ENCODE measurements at regions not wholly inside any gene's neighbourhood (a gene's known extent, or its start where the extent isn't known, plus 50 kb on each side); places are given as distances from the start of the nearest gene placed in this dataset.

DNA sequence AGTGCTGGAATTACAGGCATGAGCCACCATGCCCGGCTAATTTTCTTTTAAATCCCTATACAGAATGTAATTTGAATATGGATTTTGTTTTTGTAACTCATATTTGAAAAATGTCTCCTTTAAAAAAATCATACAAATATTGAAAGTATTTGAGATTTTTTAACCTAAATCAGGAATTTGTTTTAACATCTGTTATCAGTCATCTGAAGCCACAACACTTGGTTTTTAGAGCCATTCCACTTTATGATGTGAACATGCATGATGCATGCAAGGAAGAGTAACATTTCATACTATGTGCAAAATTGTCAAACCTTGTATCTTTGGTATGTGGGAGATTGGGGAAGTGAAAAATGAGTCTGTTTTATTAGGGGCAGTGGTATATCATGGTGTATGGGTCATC is 124.5 kb upstream of the AHI1 start:
- Histone ChIP-seq H3K4me1 (ENCODE audit: control insufficient read depth, insufficient read depth, low read length) (no peaks in the 10 kb centered on the region), H3K9me3 (ENCODE audit: control insufficient read depth, insufficient read depth, low read depth, low read length) (no peaks in the 10 kb centered on the region), H3K36me3 (ENCODE audit: control insufficient read depth in 2 of 2, insufficient read depth in 1 of 2, low read length in 2 of 2) (no peaks in the 10 kb centered on the region), H3K4me3 (ENCODE audit: low read depth, low read length) (no peak overlapping the region), H3K27ac (ENCODE audit: extremely low read depth, low read depth, low read length) (no peak overlapping the region)
- POLR2A ChIA-PET, result no interaction called here
- CTCF ChIA-PET, result interaction anchor here (0.7 kb wide), 1 partner anchor 86 kb away, joined by 5 read pairs; no protein-coding TSS in a partner anchor
- TF ChIP-seq, protein P1, sequence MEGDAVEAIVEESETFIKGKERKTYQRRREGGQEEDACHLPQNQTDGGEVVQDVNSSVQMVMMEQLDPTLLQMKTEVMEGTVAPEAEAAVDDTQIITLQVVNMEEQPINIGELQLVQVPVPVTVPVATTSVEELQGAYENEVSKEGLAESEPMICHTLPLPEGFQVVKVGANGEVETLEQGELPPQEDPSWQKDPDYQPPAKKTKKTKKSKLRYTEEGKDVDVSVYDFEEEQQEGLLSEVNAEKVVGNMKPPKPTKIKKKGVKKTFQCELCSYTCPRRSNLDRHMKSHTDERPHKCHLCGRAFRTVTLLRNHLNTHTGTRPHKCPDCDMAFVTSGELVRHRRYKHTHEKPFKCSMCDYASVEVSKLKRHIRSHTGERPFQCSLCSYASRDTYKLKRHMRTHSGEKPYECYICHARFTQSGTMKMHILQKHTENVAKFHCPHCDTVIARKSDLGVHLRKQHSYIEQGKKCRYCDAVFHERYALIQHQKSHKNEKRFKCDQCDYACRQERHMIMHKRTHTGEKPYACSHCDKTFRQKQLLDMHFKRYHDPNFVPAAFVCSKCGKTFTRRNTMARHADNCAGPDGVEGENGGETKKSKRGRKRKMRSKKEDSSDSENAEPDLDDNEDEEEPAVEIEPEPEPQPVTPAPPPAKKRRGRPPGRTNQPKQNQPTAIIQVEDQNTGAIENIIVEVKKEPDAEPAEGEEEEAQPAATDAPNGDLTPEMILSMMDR (tag by site-specific recombination; IDR thresholded peaks at IDR 0.05), result no peak
- TF ChIP-seq GFI1B (tag by site-specific recombination; IDR thresholded peaks at IDR 0.05), result no peak
- TF ChIP-seq YY1 (tag by site-specific recombination; IDR thresholded peaks at IDR 0.05), result no peak
- TF ChIP-seq ZNF623 (tag by site-specific recombination; IDR thresholded peaks at IDR 0.05), result no peak
- no peak for TF ChIP-seq ZNF48 (tag by site-specific recombination; IDR thresholded peaks at IDR 0.05)
- TF ChIP-seq ZNF426 (tag by site-specific recombination; IDR thresholded peaks at IDR 0.05), result no peak
- TF ChIP-seq, protein P2, sequence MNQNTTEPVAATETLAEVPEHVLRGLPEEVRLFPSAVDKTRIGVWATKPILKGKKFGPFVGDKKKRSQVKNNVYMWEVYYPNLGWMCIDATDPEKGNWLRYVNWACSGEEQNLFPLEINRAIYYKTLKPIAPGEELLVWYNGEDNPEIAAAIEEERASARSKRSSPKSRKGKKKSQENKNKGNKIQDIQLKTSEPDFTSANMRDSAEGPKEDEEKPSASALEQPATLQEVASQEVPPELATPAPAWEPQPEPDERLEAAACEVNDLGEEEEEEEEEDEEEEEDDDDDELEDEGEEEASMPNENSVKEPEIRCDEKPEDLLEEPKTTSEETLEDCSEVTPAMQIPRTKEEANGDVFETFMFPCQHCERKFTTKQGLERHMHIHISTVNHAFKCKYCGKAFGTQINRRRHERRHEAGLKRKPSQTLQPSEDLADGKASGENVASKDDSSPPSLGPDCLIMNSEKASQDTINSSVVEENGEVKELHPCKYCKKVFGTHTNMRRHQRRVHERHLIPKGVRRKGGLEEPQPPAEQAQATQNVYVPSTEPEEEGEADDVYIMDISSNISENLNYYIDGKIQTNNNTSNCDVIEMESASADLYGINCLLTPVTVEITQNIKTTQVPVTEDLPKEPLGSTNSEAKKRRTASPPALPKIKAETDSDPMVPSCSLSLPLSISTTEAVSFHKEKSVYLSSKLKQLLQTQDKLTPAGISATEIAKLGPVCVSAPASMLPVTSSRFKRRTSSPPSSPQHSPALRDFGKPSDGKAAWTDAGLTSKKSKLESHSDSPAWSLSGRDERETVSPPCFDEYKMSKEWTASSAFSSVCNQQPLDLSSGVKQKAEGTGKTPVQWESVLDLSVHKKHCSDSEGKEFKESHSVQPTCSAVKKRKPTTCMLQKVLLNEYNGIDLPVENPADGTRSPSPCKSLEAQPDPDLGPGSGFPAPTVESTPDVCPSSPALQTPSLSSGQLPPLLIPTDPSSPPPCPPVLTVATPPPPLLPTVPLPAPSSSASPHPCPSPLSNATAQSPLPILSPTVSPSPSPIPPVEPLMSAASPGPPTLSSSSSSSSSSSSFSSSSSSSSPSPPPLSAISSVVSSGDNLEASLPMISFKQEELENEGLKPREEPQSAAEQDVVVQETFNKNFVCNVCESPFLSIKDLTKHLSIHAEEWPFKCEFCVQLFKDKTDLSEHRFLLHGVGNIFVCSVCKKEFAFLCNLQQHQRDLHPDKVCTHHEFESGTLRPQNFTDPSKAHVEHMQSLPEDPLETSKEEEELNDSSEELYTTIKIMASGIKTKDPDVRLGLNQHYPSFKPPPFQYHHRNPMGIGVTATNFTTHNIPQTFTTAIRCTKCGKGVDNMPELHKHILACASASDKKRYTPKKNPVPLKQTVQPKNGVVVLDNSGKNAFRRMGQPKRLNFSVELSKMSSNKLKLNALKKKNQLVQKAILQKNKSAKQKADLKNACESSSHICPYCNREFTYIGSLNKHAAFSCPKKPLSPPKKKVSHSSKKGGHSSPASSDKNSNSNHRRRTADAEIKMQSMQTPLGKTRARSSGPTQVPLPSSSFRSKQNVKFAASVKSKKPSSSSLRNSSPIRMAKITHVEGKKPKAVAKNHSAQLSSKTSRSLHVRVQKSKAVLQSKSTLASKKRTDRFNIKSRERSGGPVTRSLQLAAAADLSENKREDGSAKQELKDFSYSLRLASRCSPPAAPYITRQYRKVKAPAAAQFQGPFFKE (tag by site-specific recombination; IDR thresholded peaks at IDR 0.05; ENCODE audit: borderline replicate concordance), result no peak
- TF ChIP-seq ZNF654 (tag by site-specific recombination; IDR thresholded peaks at IDR 0.05; ENCODE audit: low read depth), result no peak
- no peak for TF ChIP-seq ZNF248 (tag by site-specific recombination; IDR thresholded peaks at IDR 0.05)
- TF ChIP-seq ZNF600 (tag by site-specific recombination; IDR thresholded peaks at IDR 0.05), result no peak
- no peak for TF ChIP-seq ZNF560 (tag by site-specific recombination; IDR thresholded peaks at IDR 0.05; ENCODE audit: borderline replicate concordance)
- TF ChIP-seq ZFHX2 (tag by site-specific recombination; conservative IDR thresholded peaks at IDR 0.05), result no peak
- no peak for TF ChIP-seq ZNF747 (tag by site-specific recombination; IDR thresholded peaks at IDR 0.05)
- TF ChIP-seq ZNF670 (tag by site-specific recombination; IDR thresholded peaks at IDR 0.05; ENCODE audit: low read depth), result no peak
- no peak for TF ChIP-seq SCRT2 (tag by site-specific recombination; IDR thresholded peaks at IDR 0.05)

DNA sequence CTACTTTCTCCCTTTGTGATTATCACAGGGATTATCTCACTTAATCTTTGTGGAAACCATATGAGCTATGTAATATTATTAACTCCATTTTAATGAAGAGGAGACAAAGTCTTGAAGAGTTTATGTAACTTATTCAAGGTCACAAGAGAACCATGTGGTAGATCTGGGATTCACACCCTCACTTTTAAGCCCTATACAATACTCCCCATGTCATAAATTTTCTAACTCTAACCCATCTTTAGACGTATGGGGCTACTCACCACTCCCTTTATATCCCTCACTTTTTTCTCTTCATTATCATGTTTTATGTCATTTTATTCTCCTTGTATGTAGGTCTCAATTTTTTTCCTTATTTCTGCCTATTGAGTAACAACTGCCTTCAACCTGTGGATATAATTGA is 126.4 kb upstream of the AHI1 start:
- no peak overlapping the region for H3K4me3 ChIP-seq (ENCODE audit: low read depth, low read length)
- CTCF ChIA-PET, result interaction anchor here (1.0 kb wide), 1 partner anchor 602 kb away, joined by 5 read pairs; no protein-coding TSS in a partner anchor
- H3K9me3 ChIP-seq (ENCODE audit: control insufficient read depth, insufficient read depth, low read depth, low read length), result no peaks in the 10 kb centered on the region
- no peak overlapping the region for H3K27ac ChIP-seq (ENCODE audit: extremely low read depth, low read depth, low read length)
- POLR2A ChIA-PET, result no interaction called here
- no peaks in the 10 kb centered on the region for H3K36me3 ChIP-seq (ENCODE audit: control insufficient read depth in 2 of 2, insufficient read depth in 1 of 2, low read length in 2 of 2)
- H3K4me1 ChIP-seq (ENCODE audit: control insufficient read depth, insufficient read depth, low read length), result no peaks in the 10 kb centered on the region
- TF ChIP-seq SP7 (tag by site-specific recombination; IDR thresholded peaks at IDR 0.05), result no peak
- TF ChIP-seq ZNF664 (tag by site-specific recombination; IDR thresholded peaks at IDR 0.05), result no peak
- no peak for TF ChIP-seq ZNF768 (tag by site-specific recombination; IDR thresholded peaks at IDR 0.05)
- no peak for TF ChIP-seq ZNF433 (tag by site-specific recombination; IDR thresholded peaks at IDR 0.05; ENCODE audit: low read depth)
- no peak for TF ChIP-seq SETDB1 (IDR thresholded peaks at IDR 0.05; ENCODE audit: insufficient read length, low read length)
- no peak for TF ChIP-seq ZNF211 (tag by site-specific recombination; IDR thresholded peaks at IDR 0.05; ENCODE audit: low read depth)
- TF ChIP-seq, protein P3, sequence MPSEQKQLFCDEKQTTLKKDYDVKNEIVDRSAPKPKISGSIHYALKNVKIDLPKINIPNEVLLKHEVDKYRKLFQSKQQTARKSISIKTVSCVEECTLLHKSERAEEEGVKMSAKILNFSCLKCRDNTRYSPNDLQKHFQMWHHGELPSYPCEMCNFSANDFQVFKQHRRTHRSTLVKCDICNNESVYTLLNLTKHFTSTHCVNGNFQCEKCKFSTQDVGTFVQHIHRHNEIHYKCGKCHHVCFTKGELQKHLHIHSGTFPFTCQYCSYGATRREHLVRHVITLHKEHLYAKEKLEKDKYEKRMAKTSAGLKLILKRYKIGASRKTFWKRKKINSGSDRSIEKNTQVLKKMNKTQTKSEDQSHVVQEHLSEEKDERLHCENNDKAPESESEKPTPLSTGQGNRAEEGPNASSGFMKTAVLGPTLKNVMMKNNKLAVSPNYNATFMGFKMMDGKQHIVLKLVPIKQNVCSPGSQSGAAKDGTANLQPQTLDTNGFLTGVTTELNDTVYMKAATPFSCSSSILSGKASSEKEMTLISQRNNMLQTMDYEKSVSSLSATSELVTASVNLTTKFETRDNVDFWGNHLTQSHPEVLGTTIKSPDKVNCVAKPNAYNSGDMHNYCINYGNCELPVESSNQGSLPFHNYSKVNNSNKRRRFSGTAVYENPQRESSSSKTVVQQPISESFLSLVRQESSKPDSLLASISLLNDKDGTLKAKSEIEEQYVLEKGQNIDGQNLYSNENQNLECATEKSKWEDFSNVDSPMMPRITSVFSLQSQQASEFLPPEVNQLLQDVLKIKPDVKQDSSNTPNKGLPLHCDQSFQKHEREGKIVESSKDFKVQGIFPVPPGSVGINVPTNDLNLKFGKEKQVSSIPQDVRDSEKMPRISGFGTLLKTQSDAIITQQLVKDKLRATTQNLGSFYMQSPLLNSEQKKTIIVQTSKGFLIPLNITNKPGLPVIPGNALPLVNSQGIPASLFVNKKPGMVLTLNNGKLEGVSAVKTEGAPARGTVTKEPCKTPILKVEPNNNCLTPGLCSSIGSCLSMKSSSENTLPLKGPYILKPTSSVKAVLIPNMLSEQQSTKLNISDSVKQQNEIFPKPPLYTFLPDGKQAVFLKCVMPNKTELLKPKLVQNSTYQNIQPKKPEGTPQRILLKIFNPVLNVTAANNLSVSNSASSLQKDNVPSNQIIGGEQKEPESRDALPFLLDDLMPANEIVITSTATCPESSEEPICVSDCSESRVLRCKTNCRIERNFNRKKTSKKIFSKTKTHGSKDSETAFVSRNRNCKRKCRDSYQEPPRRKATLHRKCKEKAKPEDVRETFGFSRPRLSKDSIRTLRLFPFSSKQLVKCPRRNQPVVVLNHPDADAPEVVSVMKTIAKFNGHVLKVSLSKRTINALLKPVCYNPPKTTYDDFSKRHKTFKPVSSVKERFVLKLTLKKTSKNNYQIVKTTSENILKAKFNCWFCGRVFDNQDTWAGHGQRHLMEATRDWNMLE (tag by site-specific recombination; conservative IDR thresholded peaks at IDR 0.05; ENCODE audit: low read depth), result no peak
- TF ChIP-seq BCL11B (tag by site-specific recombination; IDR thresholded peaks at IDR 0.05; ENCODE audit: low read depth), result no peak
- TF ChIP-seq ZNF174 (tag by site-specific recombination; IDR thresholded peaks at IDR 0.05), result no peak
- no peak for TF ChIP-seq YY2 (tag by site-specific recombination; IDR thresholded peaks at IDR 0.05)

Data from HEK293 (cell line).